Left ventricle myocardium inferior (tissue), 1 donor: ENCODE measurements at regions not wholly inside any gene's neighbourhood (a gene's known extent, or its start where the extent isn't known, plus 50 kb on each side); places are given as distances from the start of the nearest gene placed in this dataset.

Source experiments
- DNase-seq: peaks from one replicate; pipeline ENCODE4 v3.0.0-alpha.2; 2020
- H3K27ac ChIP-seq: fragments of 200-600 bp; replicated peaks from 2 replicates; pipeline ENCODE4 v1.8.0; 2021
- H3K27me3 ChIP-seq: fragments of 200-600 bp; 2 replicates; pipeline ENCODE4 v1.8.0; 2021; ENCODE audit warnings: low read depth
- H3K36me3 ChIP-seq: fragments of 200-600 bp; 2 replicates; pipeline ENCODE4 v1.8.0; 2021
- H3K4me1 ChIP-seq: fragments of 200-600 bp; 2 replicates; pipeline ENCODE4 v1.8.0; 2021
- H3K4me3 ChIP-seq: fragments of 200-600 bp; 2 replicates; pipeline ENCODE4 v1.8.0; 2021; ENCODE audit warnings: mild to moderate bottlenecking, moderate library complexity
- H3K9me3 ChIP-seq: fragments of 200-600 bp; replicated peaks from 2 replicates; pipeline ENCODE4 v1.8.0; 2021
- intact Hi-C: fragments of 100-400 bp; cut with micrococcal nuclease; formaldehyde crosslinking; loops from one replicate; pipeline ENCODE4 v1.11.0; 2022
- TF ChIP-seq, protein P1 (sequence below): fragments of 200-600 bp; IDR thresholded peaks from 2 replicates; pipeline ENCODE4 v1.8.0; 2021; ENCODE audit warnings: antibody characterized with exemption, mild to moderate bottlenecking, borderline replicate concordance
- donor health status: DM: no; HTN: yes; CAD: no; lungs with severe emphysema.

DNA sequence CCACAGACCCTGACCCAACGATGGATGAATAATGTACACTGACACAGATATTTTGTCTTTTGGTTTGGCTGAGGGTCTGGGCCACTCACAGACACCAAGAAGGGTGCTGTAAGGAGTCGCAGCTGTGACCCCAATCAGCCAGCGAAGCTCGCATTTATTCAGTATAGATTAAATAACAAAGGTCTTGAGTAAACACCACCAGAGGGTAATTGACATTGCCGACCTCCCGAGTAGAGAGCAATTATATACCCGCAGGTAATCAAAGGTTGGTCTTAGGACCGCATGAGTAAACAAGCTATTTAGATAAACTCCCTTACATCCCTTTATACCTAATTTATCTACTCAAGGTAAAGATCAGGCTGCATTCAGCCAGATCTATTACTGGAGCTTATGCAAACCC is 297.1 kb downstream of the ADAM29 start:
- no peak overlapping the region for H3K27ac ChIP-seq
- no peaks in the 10 kb centered on the region for H3K27me3 ChIP-seq
- intact Hi-C loops, result no loop called here
- TF ChIP-seq, protein P1, sequence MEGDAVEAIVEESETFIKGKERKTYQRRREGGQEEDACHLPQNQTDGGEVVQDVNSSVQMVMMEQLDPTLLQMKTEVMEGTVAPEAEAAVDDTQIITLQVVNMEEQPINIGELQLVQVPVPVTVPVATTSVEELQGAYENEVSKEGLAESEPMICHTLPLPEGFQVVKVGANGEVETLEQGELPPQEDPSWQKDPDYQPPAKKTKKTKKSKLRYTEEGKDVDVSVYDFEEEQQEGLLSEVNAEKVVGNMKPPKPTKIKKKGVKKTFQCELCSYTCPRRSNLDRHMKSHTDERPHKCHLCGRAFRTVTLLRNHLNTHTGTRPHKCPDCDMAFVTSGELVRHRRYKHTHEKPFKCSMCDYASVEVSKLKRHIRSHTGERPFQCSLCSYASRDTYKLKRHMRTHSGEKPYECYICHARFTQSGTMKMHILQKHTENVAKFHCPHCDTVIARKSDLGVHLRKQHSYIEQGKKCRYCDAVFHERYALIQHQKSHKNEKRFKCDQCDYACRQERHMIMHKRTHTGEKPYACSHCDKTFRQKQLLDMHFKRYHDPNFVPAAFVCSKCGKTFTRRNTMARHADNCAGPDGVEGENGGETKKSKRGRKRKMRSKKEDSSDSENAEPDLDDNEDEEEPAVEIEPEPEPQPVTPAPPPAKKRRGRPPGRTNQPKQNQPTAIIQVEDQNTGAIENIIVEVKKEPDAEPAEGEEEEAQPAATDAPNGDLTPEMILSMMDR, result no peak
- no peaks in the 10 kb centered on the region for H3K4me1 ChIP-seq
- no peaks in the 10 kb centered on the region for H3K36me3 ChIP-seq
- no peak overlapping the region for H3K4me3 ChIP-seq
- H3K9me3 ChIP-seq, result peaks cover 66% of the 10 kb centered on the region
- DNase-seq, result no peak

DNA sequence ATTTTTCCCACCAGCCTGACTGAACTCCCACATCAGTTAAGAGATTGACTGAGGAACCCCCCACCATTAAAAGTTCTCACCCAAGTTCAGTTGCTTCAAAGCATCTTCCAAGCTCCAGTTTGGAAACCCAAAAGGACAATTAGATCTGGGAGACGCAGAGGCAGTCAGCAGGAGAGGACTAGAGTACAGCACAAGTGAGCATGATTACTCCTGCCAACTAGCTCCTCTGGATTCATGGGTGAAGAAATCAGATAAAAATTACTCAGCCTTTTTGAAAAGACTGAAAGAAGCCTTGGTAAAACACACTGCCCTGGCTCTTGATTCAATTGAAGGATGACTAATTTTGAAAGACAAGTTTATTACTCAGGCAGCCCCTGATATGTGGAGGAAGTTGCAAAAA is 297.5 kb downstream of the ADAM29 start:
- no peaks in the 10 kb centered on the region for H3K27me3 ChIP-seq
- H3K27ac ChIP-seq, result no peak overlapping the region
- intact Hi-C loops, result no loop called here
- DNase-seq, result no peak
- no peak overlapping the region for H3K4me3 ChIP-seq
- no peaks in the 10 kb centered on the region for H3K36me3 ChIP-seq
- no peaks in the 10 kb centered on the region for H3K4me1 ChIP-seq
- TF ChIP-seq, protein P1, result no peak
- peaks cover 66% of the 10 kb centered on the region for H3K9me3 ChIP-seq

DNA sequence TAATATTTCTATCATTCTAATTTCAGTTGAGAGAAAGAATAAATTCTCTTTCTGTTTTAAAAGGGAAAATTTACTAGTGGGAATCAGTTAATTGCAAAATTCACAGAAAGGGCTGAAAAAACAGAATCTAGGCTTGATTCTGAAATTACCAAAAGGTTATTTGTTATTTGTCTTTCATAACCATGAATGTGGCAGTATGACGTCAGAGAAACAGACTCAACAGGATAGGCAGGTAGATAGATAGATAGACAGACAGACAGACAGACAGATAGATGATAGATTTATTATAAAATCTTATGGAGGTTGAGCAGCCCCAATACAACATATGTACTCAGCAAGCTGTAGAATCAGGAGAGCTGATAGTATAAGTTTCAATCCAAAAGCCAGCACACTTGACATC is 311.0 kb downstream of the ADAM29 start:
- TF ChIP-seq, protein P1, result no peak
- intact Hi-C loops, result no loop called here

DNA sequence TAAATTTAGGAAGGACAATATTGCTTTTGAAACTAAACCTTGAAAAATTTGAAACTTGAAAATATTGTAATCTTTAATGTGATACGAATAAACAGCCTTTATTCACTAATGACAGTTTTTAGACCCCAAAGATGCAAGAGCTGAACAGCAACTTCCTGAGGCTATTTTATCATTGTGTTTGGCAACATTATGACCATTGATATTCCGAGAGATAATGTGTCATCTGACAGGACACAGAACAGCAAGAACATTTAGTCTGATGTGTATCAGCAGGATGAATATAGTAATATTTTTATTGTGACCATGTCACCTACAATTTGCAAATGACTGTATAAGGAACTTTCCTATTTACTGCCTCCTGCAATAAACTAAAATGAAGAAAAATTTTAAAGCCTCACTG is 316.0 kb downstream of the ADAM29 start:
- TF ChIP-seq, protein P1, result no peak
- Histone ChIP-seq H3K27ac (no peak overlapping the region), H3K4me3 (no peak overlapping the region), H3K4me1 (no peaks in the 10 kb centered on the region), H3K9me3 (no peaks in the 10 kb centered on the region), H3K27me3 (no peaks in the 10 kb centered on the region), H3K36me3 (no peaks in the 10 kb centered on the region)
- intact Hi-C loops, result no loop called here
- no peak for DNase-seq

More for the DNA sequence above, 311.0 kb downstream of the ADAM29 start:
- Histone ChIP-seq H3K36me3 (no peaks in the 10 kb centered on the region), H3K27me3 (no peaks in the 10 kb centered on the region), H3K4me1 (no peaks in the 10 kb centered on the region), H3K4me3 (no peak overlapping the region), H3K9me3 (no peaks in the 10 kb centered on the region), H3K27ac (no peak overlapping the region)
- no peak for DNase-seq

DNA sequence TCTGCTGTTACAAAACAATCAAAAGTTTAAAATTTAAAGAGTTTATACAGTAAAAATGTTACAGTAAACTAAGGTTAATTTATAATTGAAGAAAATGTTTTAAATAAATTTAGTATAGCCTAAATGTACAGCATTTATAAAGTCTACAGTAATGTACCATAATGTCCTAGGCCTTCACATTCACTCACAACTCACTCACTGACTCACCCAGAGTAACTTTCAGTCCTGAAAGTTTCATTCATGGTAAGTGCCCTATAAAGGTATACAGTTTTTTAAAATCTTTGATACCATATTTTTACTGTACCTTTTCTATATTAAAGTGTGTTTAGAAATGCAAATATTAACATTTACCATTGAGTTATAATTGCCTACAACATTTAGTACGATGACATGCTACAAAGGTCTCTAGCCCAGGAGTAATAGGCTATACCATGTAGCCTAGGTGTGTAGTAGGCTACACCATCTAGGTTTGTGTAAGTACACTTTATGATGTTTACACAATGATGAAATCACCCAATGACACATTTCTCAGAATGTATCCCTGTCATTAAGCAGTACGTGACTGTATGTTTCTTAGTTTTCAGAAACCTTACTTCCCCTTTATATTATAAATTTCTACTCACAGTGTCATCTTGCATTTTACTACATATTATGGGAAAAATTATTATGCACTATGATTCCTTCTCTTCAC is 320.8 kb downstream of the ADAM29 start:
- Histone ChIP-seq H3K36me3 (no peaks in the 10 kb centered on the region), H3K9me3 (no peaks in the 10 kb centered on the region), H3K4me3 (no peak overlapping the region), H3K4me1 (no peaks in the 10 kb centered on the region), H3K27ac (no peak overlapping the region), H3K27me3 (no peaks in the 10 kb centered on the region)
- TF ChIP-seq, protein P1, result no peak
- intact Hi-C loops, result no loop called here
- no peak for DNase-seq

DNA sequence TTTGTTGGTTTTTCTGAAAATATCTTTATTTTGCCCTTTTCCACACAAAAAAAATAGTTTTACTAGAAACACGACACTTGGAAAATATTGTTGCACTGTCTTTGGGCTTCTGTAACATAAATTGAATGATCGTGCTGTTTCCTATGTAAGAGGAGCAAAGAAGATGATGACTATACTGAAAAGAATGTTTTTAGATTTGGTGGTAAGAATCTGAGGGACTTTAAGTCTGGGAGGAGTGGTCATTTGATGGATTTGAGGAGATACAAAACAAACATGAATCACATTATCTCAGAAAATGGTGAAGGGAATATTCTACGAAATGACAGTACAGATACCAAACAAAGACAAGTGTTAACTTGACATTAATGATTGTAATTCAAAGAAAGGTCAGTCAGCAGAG is 328.8 kb downstream of the ADAM29 start:
- no peaks in the 10 kb centered on the region for H3K4me1 ChIP-seq
- H3K9me3 ChIP-seq, result peaks cover 6% of the 10 kb centered on the region
- H3K27ac ChIP-seq, result no peak overlapping the region
- H3K36me3 ChIP-seq, result no peaks in the 10 kb centered on the region
- intact Hi-C loops, result no loop called here
- no peak overlapping the region for H3K4me3 ChIP-seq
- H3K27me3 ChIP-seq, result no peaks in the 10 kb centered on the region
- TF ChIP-seq, protein P1, result no peak
- no peak for DNase-seq
